CD4-positive, alpha-beta T cell treated with Interleukin-17A for 4 hours (primary cell): ENCODE measurements at regions not wholly inside any gene's neighbourhood (a gene's known extent, or its start where the extent isn't known, plus 50 kb on each side); places are given as distances from the start of the nearest gene placed in this dataset.
"Not testable (repeated sequence)": the region's sequence is repeated elsewhere in the genome, so short reads cannot be mapped to it uniquely, and the experiment has no call there.

Source experiments
- DNase-seq: peaks from one replicate; pipeline ENCODE4 v3.0.0-alpha.2; 2020; ENCODE audit warnings: mixed read lengths

- no peak for DNase-seq
These were observed 135.0 kb downstream of the RALA start for GRCh38 chr7:39758234-39758970.

- no peak for DNase-seq
These were observed 138.1 kb downstream of the RALA start for GRCh38 chr7:39761449-39761848.

- not testable (repeated sequence) for DNase-seq
These were observed 139.1 kb downstream of the RALA start for GRCh38 chr7:39762466-39762865.

GRCh38 chr7:39762881-39763280 is 139.5 kb downstream of the RALA start:
- not testable (repeated sequence) for DNase-seq

- not testable (repeated sequence) for DNase-seq
These were observed 142.5 kb downstream of the RALA start for GRCh38 chr7:39765833-39766232.

- not testable (repeated sequence) for DNase-seq
These were observed 145.1 kb downstream of the RALA start for GRCh38 chr7:39768439-39768838.

GRCh38 chr7:39774341-39774851 is 151.0 kb downstream of the RALA start:
- not testable (repeated sequence) for DNase-seq

- DNase-seq, result not testable (repeated sequence)
These were observed 158.2 kb downstream of the RALA start for GRCh38 chr7:39781557-39781956.

- DNase-seq, result not testable (repeated sequence)
These were observed 163.1 kb downstream of the RALA start for GRCh38 chr7:39786440-39786839.

- DNase-seq, result not testable (repeated sequence)
These were observed 159.0 kb upstream of the CDK13 start for GRCh38 chr7:39791035-39791434.

- DNase-seq, result not testable (repeated sequence)
These were observed 158.1 kb upstream of the CDK13 start for GRCh38 chr7:39791911-39792310.

- not testable (repeated sequence) for DNase-seq
These were observed 157.0 kb upstream of the CDK13 start for GRCh38 chr7:39793026-39793425.

GRCh38 chr7:39793851-39794250 is 156.2 kb upstream of the CDK13 start:
- not testable (repeated sequence) for DNase-seq

- not testable (repeated sequence) for DNase-seq
These were observed 153.1 kb upstream of the CDK13 start for GRCh38 chr7:39796947-39797346.

- not testable (repeated sequence) for DNase-seq
These were observed 152.0 kb upstream of the CDK13 start for GRCh38 chr7:39798077-39798476.

GRCh38 chr7:39808796-39809481 is 141.1 kb upstream of the CDK13 start:
- no peak for DNase-seq

- DNase-seq, result no peak
These were observed 139.8 kb upstream of the CDK13 start for GRCh38 chr7:39810204-39810642.

GRCh38 chr7:39810710-39811109 is 139.3 kb upstream of the CDK13 start:
- no peak for DNase-seq

- no peak for DNase-seq
These were observed 138.9 kb upstream of the CDK13 start for GRCh38 chr7:39811161-39811614.

- DNase-seq, result no peak
These were observed 133.5 kb upstream of the CDK13 start for GRCh38 chr7:39816462-39817060.

GRCh38 chr7:39819514-39819913 is 130.5 kb upstream of the CDK13 start:
- DNase-seq, result no peak

GRCh38 chr7:39824456-39825200 is 125.4 kb upstream of the CDK13 start:
- DNase-seq, result no peak
